ENCODE measurements at regions not wholly inside any gene's neighbourhood (a gene's known extent, or its start where the extent isn't known, plus 50 kb on each side); places are given as distances from the start of the nearest gene placed in this dataset.

DNA sequence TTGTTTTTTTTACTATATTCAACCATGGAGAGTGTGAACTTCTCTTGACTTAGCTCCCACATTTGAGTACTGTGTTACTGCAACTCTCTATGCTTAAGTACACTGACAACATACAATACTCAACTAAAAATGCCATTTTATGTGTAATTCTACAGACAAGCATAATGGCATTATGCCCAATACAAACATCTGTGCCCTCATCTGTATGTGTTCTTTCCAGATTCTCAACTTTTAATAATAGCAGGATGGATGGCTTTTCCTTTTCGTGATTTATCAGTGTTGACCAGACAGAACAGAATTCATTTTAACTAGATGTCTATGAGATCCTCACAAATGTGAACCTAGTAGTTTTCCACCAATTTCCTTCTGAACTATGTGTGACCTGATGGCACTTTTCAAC is 84.2 kb upstream of the MARCKS start:
- TF ChIP-seq POLR2AphosphoS5 (IDR thresholded peaks at IDR 0.05; ENCODE audit: insufficient read depth, low read depth, low read length) (no peak), CTCF (IDR thresholded peaks at IDR 0.05; ENCODE audit: extremely low read depth in 1 of 2, insufficient read depth in 1 of 2, low read depth in 1 of 2, low read length in 2 of 2) (no peak), MAX (IDR thresholded peaks at IDR 0.05; ENCODE audit: insufficient read depth, insufficient read length) (no peak)

All from endothelial cell of umbilical vein (primary cell).